OCI-LY1 (cell line): ENCODE measurements at regions not wholly inside any gene's neighbourhood (a gene's known extent, or its start where the extent isn't known, plus 50 kb on each side); places are given as distances from the start of the nearest gene placed in this dataset.

Experiments used
- H2AFZ ChIP-seq: fragments of 200-600 bp; sonication (generic), shearing (Covaris generic); 2 replicates; pipeline ENCODE4 v1.6.0; 2014; ENCODE audit warnings: antibody characterized with exemption, mild to moderate bottlenecking, low read length
- H3F3A ChIP-seq: fragments of 200-600 bp; sonication (generic), shearing (Covaris generic); 2 replicates; pipeline ENCODE4 v1.6.0; 2014; ENCODE audit warnings: mild to moderate bottlenecking, antibody characterized with exemption, low read length, moderate library complexity; ENCODE audit not compliant: insufficient read depth
- H3K27ac ChIP-seq: fragments of 200-600 bp; sonication (generic); 2 replicates; pipeline ENCODE4 v1.5.1; 2014; ENCODE audit warnings: low read length, mixed run types, mild to moderate bottlenecking, low read depth; ENCODE audit not compliant: poor library complexity, severe bottlenecking
- H3K27me3 ChIP-seq: fragments of 200-600 bp; sonication (generic); 2 replicates; pipeline ENCODE4 v1.6.0; 2014; ENCODE audit warnings: antibody characterized with exemption, mild to moderate bottlenecking, low read length, moderate library complexity; ENCODE audit not compliant: insufficient read depth
- H3K36me3 ChIP-seq: fragments of 200-600 bp; sonication (generic); 2 replicates; pipeline ENCODE4 v1.6.1; 2014; ENCODE audit warnings: mild to moderate bottlenecking, antibody characterized with exemption, low read length, moderate library complexity, mixed read lengths; ENCODE audit not compliant: insufficient read depth
- H3K4me1 ChIP-seq: fragments of 200-600 bp; sonication (generic); 2 replicates; pipeline ENCODE4 v1.5.1; 2014; ENCODE audit warnings: mild to moderate bottlenecking, low read length, moderate library complexity; ENCODE audit not compliant: insufficient read depth, severe bottlenecking
- H3K4me2 ChIP-seq: fragments of 200-600 bp; sonication (generic), shearing (Covaris generic); 2 replicates; pipeline ENCODE4 v1.6.1; 2014; ENCODE audit warnings: low read length
- H3K4me3 ChIP-seq: fragments of 200-600 bp; sonication (generic); 2 replicates; pipeline ENCODE4 v1.5.1; 2014; ENCODE audit warnings: low read length, low read depth, mild to moderate bottlenecking, mixed read lengths; ENCODE audit not compliant: poor library complexity, severe bottlenecking
- H3K79me2 ChIP-seq: fragments of 200-600 bp; shearing (Covaris generic); 2 replicates; pipeline ENCODE4 v1.6.1; 2016; ENCODE audit warnings: mixed run types, low read length, mixed read lengths; ENCODE audit not compliant: insufficient read depth
- H3K9ac ChIP-seq: fragments of 200-600 bp; sonication (generic), shearing (Covaris generic); 2 replicates; pipeline ENCODE4 v1.6.1; 2014; ENCODE audit warnings: mild to moderate bottlenecking, low read length, mixed read lengths
- H3K9me2 ChIP-seq: fragments of 200-600 bp; sonication (generic), shearing (Covaris generic); 2 replicates; pipeline ENCODE4 v1.6.1; 2014; ENCODE audit warnings: low read depth, mild to moderate bottlenecking, low read length, mixed read lengths
- H3K9me3 ChIP-seq: fragments of 200-600 bp; shearing (Covaris generic); 2 replicates; pipeline ENCODE4 v1.6.1; 2014; ENCODE audit warnings: low read length, mixed read lengths
- H4K20me1 ChIP-seq: fragments of 200-600 bp; sonication (generic), shearing (Covaris generic); 2 replicates; pipeline ENCODE4 v1.6.0; 2016; ENCODE audit warnings: mild to moderate bottlenecking, low read length; ENCODE audit not compliant: insufficient read depth
- EZH2 ChIP-seq: fragments of 200-600 bp; sonication (generic), shearing (Covaris generic); IDR thresholded peaks from 2 replicates; pipeline ENCODE4 v1.8.0; 2017; ENCODE audit warnings: borderline replicate concordance, mixed run types, mild to moderate bottlenecking, antibody characterized with exemption, low read length, moderate library complexity, mixed read lengths
- TF ChIP-seq, protein P1 (sequence below): fragments of 200-600 bp; sonication (generic), shearing (Covaris generic); IDR thresholded peaks from 2 replicates; pipeline ENCODE4 v1.5.1; 2017; ENCODE audit warnings: mild to moderate bottlenecking, antibody characterized with exemption, low read length, moderate library complexity, mixed read lengths

DNA sequence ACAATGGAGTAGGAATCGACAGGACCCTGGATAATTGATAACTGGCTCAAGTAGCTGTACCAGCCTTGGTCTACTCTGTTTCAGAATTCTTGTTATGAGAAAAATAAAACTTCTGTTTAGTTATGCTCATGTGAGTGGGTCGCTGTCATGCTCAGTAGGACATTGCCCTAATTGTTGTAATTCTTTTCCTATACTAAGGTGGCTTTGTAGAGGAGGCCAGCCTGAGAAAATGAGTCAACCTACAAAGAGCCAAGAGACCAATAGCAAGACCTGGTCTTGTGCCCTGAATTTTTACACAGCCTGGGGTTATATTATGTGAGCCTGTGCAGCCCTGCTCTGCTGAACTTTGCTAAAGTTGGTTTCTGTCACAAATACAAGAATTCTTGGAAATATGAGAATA lies 238.4 kb downstream of the MEIS1 start:
- no peaks in the 10 kb centered on the region for H3K9me3 ChIP-seq
- no peaks in the 10 kb centered on the region for H4K20me1 ChIP-seq
- TF ChIP-seq EZH2: no peak
- TF ChIP-seq, protein P1, sequence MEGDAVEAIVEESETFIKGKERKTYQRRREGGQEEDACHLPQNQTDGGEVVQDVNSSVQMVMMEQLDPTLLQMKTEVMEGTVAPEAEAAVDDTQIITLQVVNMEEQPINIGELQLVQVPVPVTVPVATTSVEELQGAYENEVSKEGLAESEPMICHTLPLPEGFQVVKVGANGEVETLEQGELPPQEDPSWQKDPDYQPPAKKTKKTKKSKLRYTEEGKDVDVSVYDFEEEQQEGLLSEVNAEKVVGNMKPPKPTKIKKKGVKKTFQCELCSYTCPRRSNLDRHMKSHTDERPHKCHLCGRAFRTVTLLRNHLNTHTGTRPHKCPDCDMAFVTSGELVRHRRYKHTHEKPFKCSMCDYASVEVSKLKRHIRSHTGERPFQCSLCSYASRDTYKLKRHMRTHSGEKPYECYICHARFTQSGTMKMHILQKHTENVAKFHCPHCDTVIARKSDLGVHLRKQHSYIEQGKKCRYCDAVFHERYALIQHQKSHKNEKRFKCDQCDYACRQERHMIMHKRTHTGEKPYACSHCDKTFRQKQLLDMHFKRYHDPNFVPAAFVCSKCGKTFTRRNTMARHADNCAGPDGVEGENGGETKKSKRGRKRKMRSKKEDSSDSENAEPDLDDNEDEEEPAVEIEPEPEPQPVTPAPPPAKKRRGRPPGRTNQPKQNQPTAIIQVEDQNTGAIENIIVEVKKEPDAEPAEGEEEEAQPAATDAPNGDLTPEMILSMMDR: no peak
- no peak overlapping the region for H2AFZ ChIP-seq
- no peaks in the 10 kb centered on the region for H3K27me3 ChIP-seq
- no peaks in the 10 kb centered on the region for H3K36me3 ChIP-seq
- H3K4me1 ChIP-seq: no peaks in the 10 kb centered on the region
- no peak overlapping the region for H3K27ac ChIP-seq
- no peak overlapping the region for H3K9ac ChIP-seq
- H3K79me2 ChIP-seq: no peaks in the 10 kb centered on the region
- no peaks in the 10 kb centered on the region for H3F3A ChIP-seq
- H3K4me2 ChIP-seq: no peak overlapping the region
- no peaks in the 10 kb centered on the region for H3K9me2 ChIP-seq
- no peak overlapping the region for H3K4me3 ChIP-seq

DNA sequence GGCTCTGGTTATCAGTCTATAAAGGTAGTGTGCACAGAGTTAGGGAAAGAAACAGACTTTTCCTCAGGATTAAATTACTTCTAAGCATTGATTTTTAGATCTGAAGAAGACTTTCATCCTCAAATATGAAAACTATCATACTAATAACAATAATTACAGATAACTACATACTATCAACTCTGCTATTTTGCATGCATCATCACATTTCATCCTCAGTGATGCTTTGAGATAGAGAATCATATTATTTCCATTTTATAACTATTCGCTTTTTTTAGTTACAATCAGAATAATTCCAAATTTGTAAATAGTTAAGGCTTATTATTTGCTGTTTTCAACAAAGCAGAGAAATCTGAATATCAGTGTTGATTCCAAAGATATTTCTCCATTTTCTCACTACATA lies 239.2 kb downstream of the MEIS1 start:
- TF ChIP-seq EZH2: no peak
- TF ChIP-seq, protein P1: no peak
- no peak overlapping the region for H3K4me2 ChIP-seq
- no peak overlapping the region for H3K27ac ChIP-seq
- no peaks in the 10 kb centered on the region for H3K79me2 ChIP-seq
- H3K27me3 ChIP-seq: no peaks in the 10 kb centered on the region
- H3K9me2 ChIP-seq: no peaks in the 10 kb centered on the region
- no peaks in the 10 kb centered on the region for H3K36me3 ChIP-seq
- H2AFZ ChIP-seq: no peak overlapping the region
- no peaks in the 10 kb centered on the region for H3F3A ChIP-seq
- H3K9ac ChIP-seq: no peak overlapping the region
- no peaks in the 10 kb centered on the region for H4K20me1 ChIP-seq
- no peaks in the 10 kb centered on the region for H3K4me1 ChIP-seq
- no peak overlapping the region for H3K4me3 ChIP-seq
- H3K9me3 ChIP-seq: no peaks in the 10 kb centered on the region

DNA sequence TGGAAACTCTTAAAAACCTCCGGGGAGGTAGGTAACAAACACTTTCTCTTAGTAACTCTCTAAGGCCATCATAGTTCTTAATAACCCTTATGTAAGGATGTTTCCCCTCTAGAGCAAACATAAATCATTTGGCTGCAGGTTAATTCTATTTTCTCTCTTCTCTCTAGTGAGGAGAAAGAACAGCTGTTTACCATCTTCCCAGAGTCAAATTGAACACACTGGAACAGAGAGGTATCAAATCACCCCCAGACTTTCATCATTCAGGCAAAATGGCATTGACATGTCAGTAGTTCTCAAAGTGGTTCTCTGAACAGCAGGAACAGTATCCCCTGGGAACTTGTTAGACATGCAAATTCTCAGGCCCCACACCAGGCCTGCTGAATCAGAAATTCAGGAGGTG lies 240.7 kb downstream of the MEIS1 start:
- Histone ChIP-seq H2AFZ (no peak overlapping the region), H3K27ac (no peak overlapping the region), H3K79me2 (no peaks in the 10 kb centered on the region), H3K9ac (no peak overlapping the region), H4K20me1 (no peaks in the 10 kb centered on the region), H3K27me3 (no peaks in the 10 kb centered on the region), H3F3A (no peaks in the 10 kb centered on the region), H3K9me2 (no peaks in the 10 kb centered on the region), H3K36me3 (no peaks in the 10 kb centered on the region), H3K4me2 (no peak overlapping the region), H3K9me3 (no peaks in the 10 kb centered on the region), H3K4me3 (no peak overlapping the region), H3K4me1 (no peaks in the 10 kb centered on the region)
- no peak for TF ChIP-seq EZH2
- TF ChIP-seq, protein P1: no peak
